ENCODE measurements at regions not wholly inside any gene's neighbourhood (a gene's known extent, or its start where the extent isn't known, plus 50 kb on each side); places are given as distances from the start of the nearest gene placed in this dataset.

GRCh38 chr4:138078253-138078652 is 163.9 kb downstream of the SLC7A11 start:
- no peak overlapping the region for H3K9ac ChIP-seq (ENCODE audit: low read depth, low read length)
- H3K4me2 ChIP-seq (ENCODE audit: low read length): no peak overlapping the region
- no peaks in the 10 kb centered on the region for H3K9me3 ChIP-seq (replicated peaks; ENCODE audit: low read length)
- H3K27me3 ChIP-seq (ENCODE audit: control insufficient read depth, insufficient read depth, low read length): no peaks in the 10 kb centered on the region
- no peak overlapping the region for H3K4me3 ChIP-seq (ENCODE audit: low read length)
- H3K36me3 ChIP-seq (ENCODE audit: insufficient read depth, low read length): no peaks in the 10 kb centered on the region
- no peaks in the 10 kb centered on the region for H3K4me1 ChIP-seq (ENCODE audit: control insufficient read depth, insufficient read depth, low read length)

GRCh38 chr4:138076561-138076960 is 165.6 kb downstream of the SLC7A11 start:
- H3K4me1 ChIP-seq (ENCODE audit: control insufficient read depth, insufficient read depth, low read length): no peaks in the 10 kb centered on the region
- no peak overlapping the region for H3K4me2 ChIP-seq (ENCODE audit: low read length)
- no peak overlapping the region for H3K4me3 ChIP-seq (ENCODE audit: low read length)
- no peaks in the 10 kb centered on the region for H3K36me3 ChIP-seq (ENCODE audit: insufficient read depth, low read length)
- no peaks in the 10 kb centered on the region for H3K9me3 ChIP-seq (replicated peaks; ENCODE audit: low read length)
- H3K27me3 ChIP-seq (ENCODE audit: control insufficient read depth, insufficient read depth, low read length): no peaks in the 10 kb centered on the region
- no peak overlapping the region for H3K9ac ChIP-seq (ENCODE audit: low read depth, low read length)

GRCh38 chr4:138070816-138071215 is 171.3 kb downstream of the SLC7A11 start:
- Histone ChIP-seq H3K4me2 (ENCODE audit: low read length) (no peak overlapping the region), H3K36me3 (ENCODE audit: insufficient read depth, low read length) (no peaks in the 10 kb centered on the region), H3K4me3 (ENCODE audit: low read length) (no peak overlapping the region), H3K9ac (ENCODE audit: low read depth, low read length) (no peak overlapping the region), H3K27me3 (ENCODE audit: control insufficient read depth, insufficient read depth, low read length) (no peaks in the 10 kb centered on the region), H3K9me3 (replicated peaks; ENCODE audit: low read length) (no peaks in the 10 kb centered on the region), H3K4me1 (ENCODE audit: control insufficient read depth, insufficient read depth, low read length) (no peaks in the 10 kb centered on the region)

- no peak overlapping the region for H3K4me2 ChIP-seq (ENCODE audit: low read length)
- no peaks in the 10 kb centered on the region for H3K4me1 ChIP-seq (ENCODE audit: control insufficient read depth, insufficient read depth, low read length)
- H3K27me3 ChIP-seq (ENCODE audit: control insufficient read depth, insufficient read depth, low read length): no peaks in the 10 kb centered on the region
- H3K9me3 ChIP-seq (replicated peaks; ENCODE audit: low read length): no peaks in the 10 kb centered on the region
- H3K36me3 ChIP-seq (ENCODE audit: insufficient read depth, low read length): no peaks in the 10 kb centered on the region
- no peak overlapping the region for H3K9ac ChIP-seq (ENCODE audit: low read depth, low read length)
- no peak overlapping the region for H3K4me3 ChIP-seq (ENCODE audit: low read length)
Observed at GRCh38 chr4:138063581-138063980, 178.6 kb downstream of the SLC7A11 start.

GRCh38 chr4:138062929-138063328 is 179.2 kb downstream of the SLC7A11 start:
- no peaks in the 10 kb centered on the region for H3K4me1 ChIP-seq (ENCODE audit: control insufficient read depth, insufficient read depth, low read length)
- no peak overlapping the region for H3K4me3 ChIP-seq (ENCODE audit: low read length)
- H3K36me3 ChIP-seq (ENCODE audit: insufficient read depth, low read length): no peaks in the 10 kb centered on the region
- H3K9ac ChIP-seq (ENCODE audit: low read depth, low read length): no peak overlapping the region
- no peak overlapping the region for H3K4me2 ChIP-seq (ENCODE audit: low read length)
- no peaks in the 10 kb centered on the region for H3K27me3 ChIP-seq (ENCODE audit: control insufficient read depth, insufficient read depth, low read length)
- H3K9me3 ChIP-seq (replicated peaks; ENCODE audit: low read length): no peaks in the 10 kb centered on the region

- Histone ChIP-seq H3K9ac (ENCODE audit: low read depth, low read length) (no peak overlapping the region), H3K4me2 (ENCODE audit: low read length) (no peak overlapping the region), H3K4me1 (ENCODE audit: control insufficient read depth, insufficient read depth, low read length) (peaks cover 38% of the 10 kb centered on the region), H3K36me3 (ENCODE audit: insufficient read depth, low read length) (no peaks in the 10 kb centered on the region), H3K4me3 (ENCODE audit: low read length) (no peak overlapping the region), H3K9me3 (replicated peaks; ENCODE audit: low read length) (no peaks in the 10 kb centered on the region), H3K27me3 (ENCODE audit: control insufficient read depth, insufficient read depth, low read length) (no peaks in the 10 kb centered on the region)
Observed at GRCh38 chr4:138056541-138056940, 185.6 kb downstream of the SLC7A11 start.

GRCh38 chr4:138055890-138056289 is 186.3 kb downstream of the SLC7A11 start:
- H3K9ac ChIP-seq (ENCODE audit: low read depth, low read length): no peak overlapping the region
- no peaks in the 10 kb centered on the region for H3K9me3 ChIP-seq (replicated peaks; ENCODE audit: low read length)
- H3K27me3 ChIP-seq (ENCODE audit: control insufficient read depth, insufficient read depth, low read length): no peaks in the 10 kb centered on the region
- no peak overlapping the region for H3K4me2 ChIP-seq (ENCODE audit: low read length)
- H3K4me1 ChIP-seq (ENCODE audit: control insufficient read depth, insufficient read depth, low read length): peaks cover 44% of the 10 kb centered on the region
- no peaks in the 10 kb centered on the region for H3K36me3 ChIP-seq (ENCODE audit: insufficient read depth, low read length)
- H3K4me3 ChIP-seq (ENCODE audit: low read length): no peak overlapping the region

GRCh38 chr4:138053641-138054301 is 188.4 kb downstream of the SLC7A11 start:
- H3K4me3 ChIP-seq (ENCODE audit: low read length): peak overlapping the region; percentile 61

GRCh38 chr4:138052806-138053632 is 189.1 kb downstream of the SLC7A11 start:
- Histone ChIP-seq H3K4me3 (ENCODE audit: low read length) (peak overlapping the region; percentile 61), H3K4me2 (ENCODE audit: low read length) (peak overlapping the region; percentile 85), H3K9ac (ENCODE audit: low read depth, low read length) (no peak overlapping the region), H3K4me1 (ENCODE audit: control insufficient read depth, insufficient read depth, low read length) (peaks cover 60% of the 10 kb centered on the region), H3K27me3 (ENCODE audit: control insufficient read depth, insufficient read depth, low read length) (no peaks in the 10 kb centered on the region), H3K9me3 (replicated peaks; ENCODE audit: low read length) (no peaks in the 10 kb centered on the region), H3K36me3 (ENCODE audit: insufficient read depth, low read length) (no peaks in the 10 kb centered on the region)

More at GRCh38 chr4:138053641-138054301, 188.4 kb downstream of the SLC7A11 start:
- H3K27me3 ChIP-seq (ENCODE audit: control insufficient read depth, insufficient read depth, low read length): no peaks in the 10 kb centered on the region
- H3K4me1 ChIP-seq (ENCODE audit: control insufficient read depth, insufficient read depth, low read length): peaks cover 60% of the 10 kb centered on the region
- peak overlapping the region; percentile 31 for H3K9ac ChIP-seq (ENCODE audit: low read depth, low read length)
- H3K36me3 ChIP-seq (ENCODE audit: insufficient read depth, low read length): no peaks in the 10 kb centered on the region
- H3K9me3 ChIP-seq (replicated peaks; ENCODE audit: low read length): no peaks in the 10 kb centered on the region
- H3K4me2 ChIP-seq (ENCODE audit: low read length): peak overlapping the region; percentile 85

- Histone ChIP-seq H3K36me3 (ENCODE audit: insufficient read depth, low read length) (no peaks in the 10 kb centered on the region), H3K27me3 (ENCODE audit: control insufficient read depth, insufficient read depth, low read length) (no peaks in the 10 kb centered on the region), H3K4me1 (ENCODE audit: control insufficient read depth, insufficient read depth, low read length) (peaks cover 55% of the 10 kb centered on the region), H3K9ac (ENCODE audit: low read depth, low read length) (no peak overlapping the region), H3K9me3 (replicated peaks; ENCODE audit: low read length) (no peaks in the 10 kb centered on the region), H3K4me2 (ENCODE audit: low read length) (peak overlapping the region; percentile 5), H3K4me3 (ENCODE audit: low read length) (no peak overlapping the region)
Observed at GRCh38 chr4:138051157-138051556, 191.0 kb downstream of the SLC7A11 start.

GRCh38 chr4:138050601-138051000 is 191.5 kb downstream of the SLC7A11 start:
- H3K27me3 ChIP-seq (ENCODE audit: control insufficient read depth, insufficient read depth, low read length): no peaks in the 10 kb centered on the region
- peaks cover 49% of the 10 kb centered on the region for H3K4me1 ChIP-seq (ENCODE audit: control insufficient read depth, insufficient read depth, low read length)
- H3K4me2 ChIP-seq (ENCODE audit: low read length): no peak overlapping the region
- no peaks in the 10 kb centered on the region for H3K9me3 ChIP-seq (replicated peaks; ENCODE audit: low read length)
- no peak overlapping the region for H3K9ac ChIP-seq (ENCODE audit: low read depth, low read length)
- H3K36me3 ChIP-seq (ENCODE audit: insufficient read depth, low read length): no peaks in the 10 kb centered on the region
- H3K4me3 ChIP-seq (ENCODE audit: low read length): no peak overlapping the region
